Colonic mucosa (tissue), 4 donors: ENCODE measurements at regions not wholly inside any gene's neighbourhood (a gene's known extent, or its start where the extent isn't known, plus 50 kb on each side); places are given as distances from the start of the nearest gene placed in this dataset.

Experiments used
- DNase-seq: peaks from one replicate; pipeline ENCODE4 v3.0.0-alpha.2; 2020
- H3K27ac ChIP-seq: fragments of 200-600 bp; one replicate; pipeline ENCODE4 v1.8.0; 2021
- H3K27me3 ChIP-seq: fragments of 200-600 bp; one replicate; pipeline ENCODE4 v1.8.0; 2021
- H3K36me3 ChIP-seq: fragments of 200-600 bp; one replicate; pipeline ENCODE4 v1.8.0; 2021
- H3K4me1 ChIP-seq: fragments of 200-600 bp; one replicate; pipeline ENCODE4 v1.8.0; 2021; ENCODE audit warnings: mild to moderate bottlenecking
- H3K4me3 ChIP-seq: fragments of 200-600 bp; one replicate; pipeline ENCODE4 v1.8.0; 2021
- H3K9ac ChIP-seq, 2 donors: one replicate each; pipeline ENCODE4 v1.7.0; 2013; ENCODE audit warnings: control low read depth in 2 of 2, low read depth in 2 of 2, low read length in 2 of 2
- H3K9me3 ChIP-seq: fragments of 200-600 bp; one replicate; pipeline ENCODE4 v1.8.0; 2021
- CTCF ChIP-seq: fragments of 200-600 bp; IDR thresholded peaks from one replicate; pipeline ENCODE4 v1.8.0; 2022; ENCODE audit warnings: antibody characterized with exemption, mild to moderate bottlenecking
- intact Hi-C: fragments of 100-400 bp; cut with DNase I; formaldehyde crosslinking; loops from one replicate; pipeline ENCODE4 v1.14.1; 2022
- donor health status: healthy.
- donor health status: DM: no; HTN: no; CAD: no.
- donor health status: DM: no; HTN: no; CAD: no.

GRCh38 chr9:115189686-115190085 lies 71.7 kb upstream of the TNC start:
- H3K36me3 ChIP-seq: no peaks in the 10 kb centered on the region
- H3K27me3 ChIP-seq: no peaks in the 10 kb centered on the region
- no peaks in the 10 kb centered on the region for H3K4me1 ChIP-seq
- TF ChIP-seq CTCF: no peak
- H3K27ac ChIP-seq: no peak overlapping the region
- H3K9me3 ChIP-seq: no peaks in the 10 kb centered on the region
- intact Hi-C loops: no loop called here
- no peak for DNase-seq
- H3K9ac ChIP-seq: no peak overlapping the region
- H3K4me3 ChIP-seq: no peak overlapping the region

GRCh38 chr9:115191667-115192066 lies 73.7 kb upstream of the TNC start:
- intact Hi-C loops: no loop called here
- Histone ChIP-seq H3K9me3 (no peaks in the 10 kb centered on the region), H3K27ac (no peak overlapping the region), H3K4me3 (no peak overlapping the region), H3K36me3 (no peaks in the 10 kb centered on the region), H3K4me1 (no peaks in the 10 kb centered on the region), H3K9ac (no peak overlapping the region), H3K27me3 (no peaks in the 10 kb centered on the region)
- TF ChIP-seq CTCF: no peak
- no peak for DNase-seq

- no peak for TF ChIP-seq CTCF
- Histone ChIP-seq H3K27me3 (no peaks in the 10 kb centered on the region), H3K4me1 (no peaks in the 10 kb centered on the region), H3K4me3 (no peak overlapping the region), H3K36me3 (no peaks in the 10 kb centered on the region), H3K9ac (no peak overlapping the region), H3K9me3 (no peaks in the 10 kb centered on the region), H3K27ac (no peak overlapping the region)
- intact Hi-C loops: no loop called here
- no peak for DNase-seq
Observed at GRCh38 chr9:115192280-115192679, 74.3 kb upstream of the TNC start.

GRCh38 chr9:115192835-115193525 lies 75.0 kb upstream of the TNC start:
- H3K4me3 ChIP-seq: no peak overlapping the region
- no peak for DNase-seq
- intact Hi-C loops: no loop called here
- no peaks in the 10 kb centered on the region for H3K9me3 ChIP-seq
- no peak overlapping the region for H3K27ac ChIP-seq
- no peaks in the 10 kb centered on the region for H3K4me1 ChIP-seq
- no peak overlapping the region for H3K9ac ChIP-seq
- no peaks in the 10 kb centered on the region for H3K27me3 ChIP-seq
- H3K36me3 ChIP-seq: no peaks in the 10 kb centered on the region
- TF ChIP-seq CTCF: no peak

GRCh38 chr9:115193777-115194176 lies 75.8 kb upstream of the TNC start:
- Histone ChIP-seq H3K27ac (no peak overlapping the region), H3K9ac (no peak overlapping the region), H3K4me1 (no peaks in the 10 kb centered on the region), H3K36me3 (no peaks in the 10 kb centered on the region), H3K4me3 (no peak overlapping the region), H3K9me3 (no peaks in the 10 kb centered on the region), H3K27me3 (no peaks in the 10 kb centered on the region)
- DNase-seq: no peak
- no peak for TF ChIP-seq CTCF
- intact Hi-C loops: no loop called here
